Endothelial cell of umbilical vein (primary cell): ENCODE measurements at regions not wholly inside any gene's neighbourhood (a gene's known extent, or its start where the extent isn't known, plus 50 kb on each side); places are given as distances from the start of the nearest gene placed in this dataset.

Experiments
- BruUV-seq: library from RNA; stranded (reverse); fragments of 400-500 nt; replicated peaks from 2 replicates; lab custom pipeline; 2021; lab: Mats Ljungman, UMichigan
- CTCF ChIA-PET: fragments of 300-600, 350-600 bp; sonication (Branson Sonifier 250); formaldehyde crosslinking; loops from one replicate; lab custom pipeline; 2021; ENCODE audit warnings: antibody characterized with exemption, inconsistent platforms; lab: Charles Lee
- POLR2A ChIA-PET: fragments of 300-600, 350-600 bp; sonication (Branson Sonifier 250); formaldehyde crosslinking; loops from one replicate; lab custom pipeline; 2021; ENCODE audit warnings: antibody characterized with exemption, inconsistent platforms; lab: Charles Lee
- DNase-seq: peaks from one replicate; pipeline ENCODE4 v3.0.0-alpha.2; 2011; ENCODE audit warnings: low read depth, low spot score
- FAIRE-seq: peaks from 2 replicates; lab custom pipeline; 2011; peaks lifted over from hg19 to GRCh38; lab: Jason Lieb, UNC
- H2AFZ ChIP-seq: 2 replicates; pipeline ENCODE4 v1.6.0; 2012; ENCODE audit warnings: low read depth, low read length, control low read depth, inconsistent platforms
- H3K27ac ChIP-seq: 2 replicates; pipeline ENCODE4 v1.5.1; 2011; ENCODE audit warnings: low read depth, mild to moderate bottlenecking, control low read depth, low read length, moderate library complexity; ENCODE audit not compliant: insufficient read depth
- H3K27me3 ChIP-seq, 2 experiments: 2 replicates each; pipeline versions ENCODE4 v1.6.0 to v1.6.1; 2011; ENCODE audit warnings: low read length in 2 of 2, mixed read lengths in 1 of 2; ENCODE audit not compliant: control insufficient read depth in 2 of 2, insufficient read depth in 2 of 2
- H3K36me3 ChIP-seq, 2 experiments: 2 replicates in 1 of 2; 3 replicates in 1 of 2; pipeline ENCODE4 v1.5.1; 2011; ENCODE audit warnings: low read length in 2 of 2, mild to moderate bottlenecking in 1 of 2, moderate library complexity in 1 of 2; ENCODE audit not compliant: control insufficient read depth in 2 of 2, insufficient read depth in 2 of 2; ENCODE audit errors: extremely low read depth in 1 of 2
- H3K4me1 ChIP-seq: 3 replicates; pipeline ENCODE4 v1.5.1; 2011; ENCODE audit warnings: mild to moderate bottlenecking, low read length; ENCODE audit not compliant: control insufficient read depth, insufficient read depth; ENCODE audit errors: extremely low read depth
- H3K4me2 ChIP-seq: 2 replicates; pipeline ENCODE4 v1.6.1; 2011; ENCODE audit warnings: low read length, control low read depth, mixed read lengths; ENCODE audit not compliant: insufficient read depth
- H3K4me3 ChIP-seq, 3 experiments: fragments of 200-600 bp in 1 of 3; sonication (generic), shearing (Covaris generic) in 1 of 3; replicated peaks in 1 of 3; 2 replicates each; pipeline ENCODE4 v1.5.1; 2011 to 2016; ENCODE audit warnings: control low read depth in 3 of 3, low read length in 3 of 3, mild to moderate bottlenecking in 2 of 3, inconsistent platforms in 1 of 3, low read depth in 1 of 3, moderate library complexity in 1 of 3; ENCODE audit not compliant: insufficient read depth in 1 of 3
- H3K79me2 ChIP-seq: 2 replicates; pipeline ENCODE4 v1.6.0; 2012; ENCODE audit warnings: low read length, inconsistent platforms; ENCODE audit not compliant: control insufficient read depth, insufficient read depth
- H3K9ac ChIP-seq: replicated peaks from 2 replicates; pipeline ENCODE3; 2011; ENCODE audit warnings: low read length, control low read depth; ENCODE audit not compliant: insufficient read depth; ENCODE audit errors: extremely low read depth
- H3K9me1 ChIP-seq: replicated peaks from 3 replicates; pipeline ENCODE4 v1.6.0; 2011; ENCODE audit warnings: mild to moderate bottlenecking, low read length; ENCODE audit not compliant: control insufficient read depth, insufficient read depth; ENCODE audit errors: extremely low read depth
- H3K9me3 ChIP-seq: replicated peaks from 2 replicates; pipeline ENCODE4 v1.5.1; 2012; ENCODE audit warnings: low read length, inconsistent platforms; ENCODE audit not compliant: control insufficient read depth, insufficient read depth
- H4K20me1 ChIP-seq: replicated peaks from 2 replicates; pipeline ENCODE3; 2011; ENCODE audit warnings: mild to moderate bottlenecking, low read length; ENCODE audit not compliant: control insufficient read depth, insufficient read depth; ENCODE audit errors: extremely low read depth
- EZH2 ChIP-seq: IDR thresholded peaks from 2 replicates; pipeline ENCODE4 v1.6.1; 2012; ENCODE audit warnings: borderline replicate concordance, low read depth, mild to moderate bottlenecking, moderate library complexity, low read length, inconsistent platforms; ENCODE audit not compliant: severe bottlenecking
- FOS ChIP-seq: IDR thresholded peaks from 2 replicates; pipeline ENCODE4 v1.6.1; 2011; ENCODE audit warnings: mild to moderate bottlenecking, low read length, moderate library complexity, borderline replicate concordance; ENCODE audit not compliant: insufficient read depth
- GATA2 ChIP-seq: IDR thresholded peaks from 2 replicates; pipeline ENCODE4 v1.7.0; 2011; ENCODE audit warnings: low read depth, mild to moderate bottlenecking, moderate library complexity, mixed read lengths, low read length; ENCODE audit not compliant: insufficient read length, insufficient read depth
- JUN ChIP-seq: IDR thresholded peaks from 2 replicates; pipeline ENCODE4 v1.6.1; 2011; ENCODE audit warnings: borderline replicate concordance, low read depth; ENCODE audit not compliant: insufficient read length, insufficient read depth
- MAX ChIP-seq: IDR thresholded peaks from 2 replicates; pipeline ENCODE4 v1.6.1; 2011; ENCODE audit not compliant: insufficient read depth, insufficient read length
- MYC ChIP-seq: IDR thresholded peaks from one replicate; pipeline ENCODE4 v1.6.1; 2011; ENCODE audit warnings: mild to moderate bottlenecking, low read depth, low read length
- POLR2A ChIP-seq: IDR thresholded peaks from 2 replicates; pipeline ENCODE4 v1.6.1; 2012; ENCODE audit warnings: low read depth, mild to moderate bottlenecking, control low read depth, low read length
- POLR2AphosphoS5 ChIP-seq: IDR thresholded peaks from 2 replicates; pipeline ENCODE4 v1.6.1; 2012; ENCODE audit warnings: low read depth, mild to moderate bottlenecking, control low read depth, low read length, moderate library complexity; ENCODE audit not compliant: insufficient read depth
- dilution Hi-C: fragments of 300-500 bp; cut with MboI; formaldehyde crosslinking; loops from one replicate; pipeline ENCODE4 v1.15.0; 2019; ENCODE audit warnings: low sequenced_read_pairs; ENCODE audit not compliant: extremely low pct_ligation_motif_present
- intact Hi-C: fragments of 100-400 bp; cut with micrococcal nuclease; formaldehyde crosslinking; loops from one replicate; pipeline ENCODE4 v1.10.0; 2022
- TF ChIP-seq, protein P1 (sequence below), 2 donors: IDR thresholded peaks; 1 replicate in 1 of 2; 2 replicates in 1 of 2; pipeline ENCODE4 v1.5.1; 2011; ENCODE audit warnings: low read length in 2 of 2, mild to moderate bottlenecking in 2 of 2, moderate library complexity in 2 of 2, control low read depth in 1 of 2, inconsistent platforms in 1 of 2, low read depth in 1 of 2; ENCODE audit not compliant: insufficient read depth in 1 of 2; ENCODE audit errors: extremely low read depth in 1 of 2

DNA sequence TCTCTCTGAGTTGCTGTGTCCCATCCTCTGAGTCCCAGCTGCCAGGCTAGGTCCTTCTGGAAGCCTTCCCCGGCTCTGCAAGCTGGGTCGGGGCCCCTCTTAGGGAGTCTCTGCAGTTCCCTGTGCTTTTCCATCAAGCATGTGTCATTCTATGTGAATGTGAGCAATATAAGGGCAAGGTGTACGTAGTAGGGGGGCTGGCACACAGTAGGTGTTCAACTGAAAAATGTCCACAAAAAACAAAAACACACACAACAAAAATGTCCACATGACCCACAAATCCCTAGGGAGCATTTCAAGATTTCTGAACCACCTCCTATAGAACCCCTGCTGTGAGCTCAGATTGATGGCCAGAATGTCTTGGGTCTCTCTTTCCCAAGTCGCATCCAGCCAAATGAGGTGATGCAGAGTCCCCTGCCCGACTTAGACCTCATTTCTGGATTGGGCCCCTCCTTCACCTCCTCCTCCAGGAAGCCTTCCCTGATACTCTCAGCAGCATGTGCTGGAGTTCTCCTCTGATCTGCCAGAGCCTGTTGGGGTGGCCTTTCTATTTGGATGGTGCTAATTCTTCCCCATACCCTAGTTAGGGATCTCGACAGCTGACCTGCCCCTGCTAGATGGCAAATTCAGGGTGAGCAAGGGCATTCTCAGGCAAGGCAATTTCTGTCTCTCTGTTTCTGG is 196.1 kb upstream of the LHX5 start:
- no peak overlapping the region for H3K4me3 ChIP-seq
- no peak overlapping the region for H3K4me2 ChIP-seq
- dilution Hi-C loops: no loop called here
- no TSS peak for BruUV-seq
- no peak for DNase-seq
- intact Hi-C loops: no loop called here
- CTCF ChIA-PET: no interaction called here
- H2AFZ ChIP-seq: no peak overlapping the region
- no peaks in the 10 kb centered on the region for H3K79me2 ChIP-seq
- POLR2A ChIA-PET: no interaction called here
- TF ChIP-seq MYC: no peak
- no peak for TF ChIP-seq EZH2
- TF ChIP-seq GATA2: no peak
- TF ChIP-seq MAX: no peak
- no peaks in the 10 kb centered on the region for H4K20me1 ChIP-seq
- no peaks in the 10 kb centered on the region for H3K4me1 ChIP-seq
- no peaks in the 10 kb centered on the region for H3K9me1 ChIP-seq
- H3K9ac ChIP-seq: no peak overlapping the region
- H3K36me3 ChIP-seq: no peaks in the 10 kb centered on the region
- H3K9me3 ChIP-seq: no peaks in the 10 kb centered on the region
- no peak for FAIRE-seq
- H3K27me3 ChIP-seq: no peaks in the 10 kb centered on the region
- no peak overlapping the region for H3K27ac ChIP-seq

GRCh38 chr12:113667095-113667494 is 195.4 kb upstream of the LHX5 start:
- Histone ChIP-seq H3K9me1 (no peaks in the 10 kb centered on the region), H3K9me3 (no peaks in the 10 kb centered on the region), H3K4me1 (no peaks in the 10 kb centered on the region), H3K4me2 (no peak overlapping the region), H3K27me3 (no peaks in the 10 kb centered on the region), H3K79me2 (no peaks in the 10 kb centered on the region), H3K4me3 (no peak overlapping the region), H3K36me3 (no peaks in the 10 kb centered on the region), H2AFZ (no peak overlapping the region), H3K9ac (no peak overlapping the region), H4K20me1 (no peaks in the 10 kb centered on the region), H3K27ac (no peak overlapping the region)
- POLR2A ChIA-PET: no interaction called here
- TF ChIP-seq, protein P1, sequence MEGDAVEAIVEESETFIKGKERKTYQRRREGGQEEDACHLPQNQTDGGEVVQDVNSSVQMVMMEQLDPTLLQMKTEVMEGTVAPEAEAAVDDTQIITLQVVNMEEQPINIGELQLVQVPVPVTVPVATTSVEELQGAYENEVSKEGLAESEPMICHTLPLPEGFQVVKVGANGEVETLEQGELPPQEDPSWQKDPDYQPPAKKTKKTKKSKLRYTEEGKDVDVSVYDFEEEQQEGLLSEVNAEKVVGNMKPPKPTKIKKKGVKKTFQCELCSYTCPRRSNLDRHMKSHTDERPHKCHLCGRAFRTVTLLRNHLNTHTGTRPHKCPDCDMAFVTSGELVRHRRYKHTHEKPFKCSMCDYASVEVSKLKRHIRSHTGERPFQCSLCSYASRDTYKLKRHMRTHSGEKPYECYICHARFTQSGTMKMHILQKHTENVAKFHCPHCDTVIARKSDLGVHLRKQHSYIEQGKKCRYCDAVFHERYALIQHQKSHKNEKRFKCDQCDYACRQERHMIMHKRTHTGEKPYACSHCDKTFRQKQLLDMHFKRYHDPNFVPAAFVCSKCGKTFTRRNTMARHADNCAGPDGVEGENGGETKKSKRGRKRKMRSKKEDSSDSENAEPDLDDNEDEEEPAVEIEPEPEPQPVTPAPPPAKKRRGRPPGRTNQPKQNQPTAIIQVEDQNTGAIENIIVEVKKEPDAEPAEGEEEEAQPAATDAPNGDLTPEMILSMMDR (IDR thresholded peaks at IDR 0.05; ENCODE audit: extremely low read depth in 1 of 2, insufficient read depth in 1 of 2, low read depth in 1 of 2, low read length in 2 of 2): no peak
- TF ChIP-seq EZH2: no peak
- no peak for TF ChIP-seq POLR2A
- no peak for TF ChIP-seq JUN
- TF ChIP-seq MYC: no peak
- TF ChIP-seq FOS: no peak
- TF ChIP-seq POLR2AphosphoS5: no peak
- TF ChIP-seq MAX: no peak
- no peak for TF ChIP-seq GATA2
- no peak for DNase-seq
- dilution Hi-C loops: no loop called here
- CTCF ChIA-PET: interaction anchor here (0.5 kb wide), 1 partner anchor 1865 kb away, joined by 3 read pairs; no protein-coding TSS in a partner anchor
- intact Hi-C loops: no loop called here
- FAIRE-seq: no peak
- no TSS peak for BruUV-seq
